ENCODE measurements at regions not wholly inside any gene's neighbourhood (a gene's known extent, or its start where the extent isn't known, plus 50 kb on each side); places are given as distances from the start of the nearest gene placed in this dataset.
"Not testable (repeated sequence)": the region's sequence is repeated elsewhere in the genome, so short reads cannot be mapped to it uniquely, and the experiment has no call there.

DNA sequence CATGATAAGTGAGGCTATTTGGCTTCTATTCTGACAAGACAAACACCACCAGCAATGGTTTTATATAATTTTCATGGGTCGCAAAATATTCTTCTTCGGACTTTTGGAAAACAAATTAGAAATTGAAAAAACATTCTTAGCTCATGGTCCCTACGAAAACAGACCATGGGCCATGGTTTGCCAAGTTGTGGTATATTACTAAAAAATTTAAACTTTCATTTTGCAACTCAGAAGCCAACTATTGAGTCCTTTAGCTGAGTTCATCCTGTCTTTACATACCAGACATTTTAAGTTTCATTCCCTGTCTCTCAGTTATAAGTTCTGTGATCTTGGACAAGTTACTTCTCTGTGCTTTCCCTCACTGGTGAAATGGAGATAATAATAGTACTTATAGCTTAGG, 198.1 kb downstream of the CSNK1G3 start:
- Histone ChIP-seq H3K4me3 (ENCODE audit: low read depth, low read length) (no peak overlapping the region), H3K4me1 (ENCODE audit: control insufficient read depth, insufficient read depth, low read length) (no peaks in the 10 kb centered on the region)

GRCh38 chr5:123709422-123709821, 197.4 kb downstream of the CSNK1G3 start:
- Histone ChIP-seq H3K36me3 (ENCODE audit: control insufficient read depth, insufficient read depth, low read length) (no peaks in the 10 kb centered on the region), H3K4me1 (ENCODE audit: control insufficient read depth, insufficient read depth, low read length) (no peaks in the 10 kb centered on the region), H3K27me3 (ENCODE audit: control insufficient read depth, insufficient read depth, low read length) (no peaks in the 10 kb centered on the region), H3K9ac (ENCODE audit: low read depth, low read length) (no peak overlapping the region), H3K9me3 (ENCODE audit: control insufficient read depth, insufficient read depth, low read length) (no peaks in the 10 kb centered on the region), H3K4me3 (ENCODE audit: low read depth, low read length) (no peak overlapping the region)

More for the DNA sequence above, 198.1 kb downstream of the CSNK1G3 start:
- Histone ChIP-seq H3K9ac (ENCODE audit: low read depth, low read length) (no peak overlapping the region), H3K27me3 (ENCODE audit: control insufficient read depth, insufficient read depth, low read length) (no peaks in the 10 kb centered on the region), H3K36me3 (ENCODE audit: control insufficient read depth, insufficient read depth, low read length) (no peaks in the 10 kb centered on the region), H3K9me3 (ENCODE audit: control insufficient read depth, insufficient read depth, low read length) (no peaks in the 10 kb centered on the region)

DNA sequence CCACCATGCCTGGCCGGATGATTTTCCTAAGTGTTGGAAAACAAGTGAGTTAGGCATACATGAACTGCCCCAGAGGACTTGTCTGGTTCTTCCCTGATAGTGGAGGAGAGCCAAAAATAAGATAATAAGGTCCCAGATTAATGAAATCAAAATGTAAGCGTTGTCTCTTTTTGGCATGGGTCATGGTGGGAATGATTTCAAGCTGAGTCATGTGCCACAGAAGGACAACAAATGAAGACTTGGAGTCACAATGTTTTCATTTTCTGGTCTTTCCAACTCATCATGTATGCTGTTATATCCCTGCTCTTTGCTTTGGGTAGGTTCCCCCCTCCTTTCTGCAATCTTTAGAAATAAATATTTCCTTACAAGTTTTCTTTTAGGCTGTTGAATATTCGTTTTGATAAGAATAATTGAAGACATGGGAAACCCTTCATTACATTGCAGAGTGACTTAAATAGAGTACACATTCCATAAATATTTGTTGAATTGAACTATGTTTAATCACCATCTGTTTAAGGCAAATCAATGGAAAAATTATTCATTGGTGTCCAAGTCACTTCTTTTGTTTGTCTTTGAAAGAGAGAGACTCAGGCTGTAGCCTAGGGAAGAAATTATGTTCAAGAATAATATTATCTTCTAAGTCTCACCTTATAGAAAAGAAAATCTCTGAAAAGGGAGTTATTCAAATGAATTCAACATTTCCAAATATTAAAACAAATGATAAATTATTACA, 196.3 kb downstream of the CSNK1G3 start:
- Histone ChIP-seq H3K4me3 (ENCODE audit: low read depth, low read length) (no peak overlapping the region), H3K4me1 (ENCODE audit: control insufficient read depth, insufficient read depth, low read length) (no peaks in the 10 kb centered on the region), H3K9ac (ENCODE audit: low read depth, low read length) (no peak overlapping the region), H3K27me3 (ENCODE audit: control insufficient read depth, insufficient read depth, low read length) (no peaks in the 10 kb centered on the region), H3K9me3 (ENCODE audit: control insufficient read depth, insufficient read depth, low read length) (no peaks in the 10 kb centered on the region), H3K36me3 (ENCODE audit: control insufficient read depth, insufficient read depth, low read length) (no peaks in the 10 kb centered on the region)

DNA sequence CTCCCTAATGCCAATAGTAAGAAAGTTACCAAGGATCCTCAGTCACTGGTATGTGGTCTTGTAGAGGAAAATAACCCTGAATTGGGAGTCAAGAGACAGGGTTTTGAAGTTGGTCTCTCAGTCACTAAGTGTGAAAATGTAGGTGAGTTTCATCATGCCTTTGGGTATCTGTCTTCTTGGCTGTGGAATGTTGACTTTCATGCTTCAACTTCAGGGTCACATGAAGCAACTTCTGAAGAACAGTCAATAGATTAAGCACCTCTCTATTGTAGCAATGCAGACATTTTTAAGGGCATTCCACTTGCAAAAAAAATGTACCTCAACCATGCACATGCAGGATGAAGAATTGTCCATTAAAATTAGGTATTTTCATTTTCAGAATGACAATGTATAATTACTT, 194.6 kb downstream of the CSNK1G3 start:
- Histone ChIP-seq H3K9ac (ENCODE audit: low read depth, low read length) (no peak overlapping the region), H3K4me3 (ENCODE audit: low read depth, low read length) (no peak overlapping the region), H3K4me1 (ENCODE audit: control insufficient read depth, insufficient read depth, low read length) (no peaks in the 10 kb centered on the region), H3K36me3 (ENCODE audit: control insufficient read depth, insufficient read depth, low read length) (no peaks in the 10 kb centered on the region), H3K9me3 (ENCODE audit: control insufficient read depth, insufficient read depth, low read length) (no peaks in the 10 kb centered on the region), H3K27me3 (ENCODE audit: control insufficient read depth, insufficient read depth, low read length) (no peaks in the 10 kb centered on the region)

DNA sequence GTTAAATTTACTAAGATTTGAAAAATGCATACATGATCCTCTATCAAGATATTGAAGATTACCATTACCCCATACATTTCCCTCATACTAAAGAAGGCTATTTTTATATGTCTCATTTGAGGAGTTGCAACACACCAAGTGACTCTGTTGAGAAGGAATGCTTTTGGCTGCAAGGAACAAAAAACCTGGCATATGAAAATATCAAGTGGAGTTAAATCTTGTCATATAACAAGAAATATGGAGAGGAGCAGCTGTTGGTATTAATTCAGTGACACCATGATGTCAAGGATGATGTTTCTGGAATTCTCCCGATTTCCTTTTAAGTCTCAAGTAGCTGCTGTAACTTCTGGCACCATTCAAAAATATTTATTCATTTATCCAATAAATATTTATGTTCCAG, 193.8 kb downstream of the CSNK1G3 start:
- no peak overlapping the region for H3K9ac ChIP-seq (ENCODE audit: low read depth, low read length)
- H3K27me3 ChIP-seq (ENCODE audit: control insufficient read depth, insufficient read depth, low read length): no peaks in the 10 kb centered on the region
- H3K9me3 ChIP-seq (ENCODE audit: control insufficient read depth, insufficient read depth, low read length): no peaks in the 10 kb centered on the region
- no peaks in the 10 kb centered on the region for H3K36me3 ChIP-seq (ENCODE audit: control insufficient read depth, insufficient read depth, low read length)
- H3K4me1 ChIP-seq (ENCODE audit: control insufficient read depth, insufficient read depth, low read length): no peaks in the 10 kb centered on the region
- no peak overlapping the region for H3K4me3 ChIP-seq (ENCODE audit: low read depth, low read length)

DNA sequence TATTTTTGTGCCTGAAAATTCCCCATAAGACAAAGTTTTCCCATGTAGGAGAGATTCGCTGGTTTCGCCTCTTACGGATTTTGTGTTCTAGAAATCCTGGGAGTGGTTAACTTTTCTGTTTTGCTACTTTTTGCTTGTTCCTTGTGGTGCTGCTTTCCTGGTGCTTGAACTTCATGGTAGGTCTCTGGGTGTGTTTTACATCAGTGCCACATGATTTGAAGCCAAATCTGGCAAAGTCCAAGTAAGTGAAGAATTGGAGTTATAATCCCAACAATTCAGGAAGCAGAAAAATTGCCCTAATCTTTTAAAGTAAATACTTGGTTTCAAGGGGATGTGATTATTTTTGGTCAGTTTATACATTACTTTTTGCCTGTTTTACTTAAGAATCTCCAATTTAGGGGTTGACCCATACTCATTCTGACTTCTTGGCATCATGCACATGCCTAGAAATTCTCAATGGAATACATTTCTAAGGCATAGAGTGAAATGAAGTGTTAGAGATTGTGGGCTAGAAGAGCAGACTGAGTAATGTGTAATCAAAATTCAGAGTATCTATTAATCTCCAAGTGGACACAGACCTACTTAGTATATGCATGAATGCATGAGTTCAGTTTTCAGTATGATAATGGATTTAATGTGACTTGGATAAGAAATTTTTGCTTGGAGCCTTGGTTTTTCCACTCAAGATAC, 189.7 kb downstream of the CSNK1G3 start:
- Histone ChIP-seq H3K36me3 (ENCODE audit: control insufficient read depth, insufficient read depth, low read length) (no peaks in the 10 kb centered on the region), H3K9ac (ENCODE audit: low read depth, low read length) (no peak overlapping the region), H3K4me1 (ENCODE audit: control insufficient read depth, insufficient read depth, low read length) (no peaks in the 10 kb centered on the region), H3K27me3 (ENCODE audit: control insufficient read depth, insufficient read depth, low read length) (no peaks in the 10 kb centered on the region), H3K9me3 (ENCODE audit: control insufficient read depth, insufficient read depth, low read length) (no peaks in the 10 kb centered on the region), H3K4me3 (ENCODE audit: low read depth, low read length) (no peak overlapping the region)

GRCh38 chr5:123700624-123701287, 188.8 kb downstream of the CSNK1G3 start:
- Histone ChIP-seq H3K36me3 (ENCODE audit: control insufficient read depth, insufficient read depth, low read length) (no peaks in the 10 kb centered on the region), H3K4me1 (ENCODE audit: control insufficient read depth, insufficient read depth, low read length) (no peaks in the 10 kb centered on the region), H3K4me3 (ENCODE audit: low read depth, low read length) (no peak overlapping the region), H3K9ac (ENCODE audit: low read depth, low read length) (no peak overlapping the region), H3K27me3 (ENCODE audit: control insufficient read depth, insufficient read depth, low read length) (no peaks in the 10 kb centered on the region), H3K9me3 (ENCODE audit: control insufficient read depth, insufficient read depth, low read length) (no peaks in the 10 kb centered on the region)

DNA sequence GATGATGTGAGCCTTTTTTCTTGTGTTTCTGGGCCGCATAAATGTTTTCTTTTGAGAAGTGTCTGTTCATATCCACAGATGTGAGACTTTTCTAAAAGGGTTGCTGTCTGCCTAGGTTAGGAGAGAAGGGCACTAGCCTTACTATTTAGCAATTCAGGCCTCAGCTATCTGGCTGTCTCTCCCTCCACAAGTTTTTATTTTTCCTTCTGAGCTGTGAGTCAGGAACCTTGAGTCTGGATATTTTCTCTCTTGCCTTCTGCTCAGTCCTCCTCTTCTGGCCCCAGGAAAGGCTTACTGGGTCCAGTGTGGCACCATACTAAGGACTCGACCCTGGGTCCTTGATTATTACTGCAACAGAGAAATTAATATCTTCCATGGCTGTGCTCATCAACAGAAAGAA, 187.6 kb downstream of the CSNK1G3 start:
- no peak overlapping the region for H3K9ac ChIP-seq (ENCODE audit: low read depth, low read length)
- H3K4me3 ChIP-seq (ENCODE audit: low read depth, low read length): no peak overlapping the region
- no peaks in the 10 kb centered on the region for H3K27me3 ChIP-seq (ENCODE audit: control insufficient read depth, insufficient read depth, low read length)
- no peaks in the 10 kb centered on the region for H3K4me1 ChIP-seq (ENCODE audit: control insufficient read depth, insufficient read depth, low read length)
- H3K9me3 ChIP-seq (ENCODE audit: control insufficient read depth, insufficient read depth, low read length): no peaks in the 10 kb centered on the region
- H3K36me3 ChIP-seq (ENCODE audit: control insufficient read depth, insufficient read depth, low read length): no peaks in the 10 kb centered on the region

DNA sequence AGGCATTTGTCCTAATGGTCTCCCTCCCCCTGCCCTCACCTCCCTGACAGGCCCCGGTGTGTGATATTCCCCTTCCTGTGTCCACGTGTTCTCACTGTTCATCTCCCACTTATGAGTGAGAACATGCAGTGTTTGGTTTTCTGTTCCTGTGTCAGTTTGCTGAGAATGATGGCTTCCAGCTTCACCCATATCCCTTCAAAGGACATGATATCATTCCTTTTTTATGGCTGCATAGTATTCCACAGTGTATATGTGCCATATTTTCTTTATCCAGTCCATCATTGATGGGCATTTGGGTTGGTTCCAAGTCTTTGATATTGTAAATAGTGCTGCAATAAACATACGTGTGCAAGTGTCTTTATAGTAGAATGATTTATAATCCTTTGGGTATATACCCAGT, 187.0 kb downstream of the CSNK1G3 start:
- H3K27me3 ChIP-seq (ENCODE audit: control insufficient read depth, insufficient read depth, low read length); H3K4me3 ChIP-seq (ENCODE audit: low read depth, low read length); H3K9ac ChIP-seq (ENCODE audit: low read depth, low read length); H3K9me3 ChIP-seq (ENCODE audit: control insufficient read depth, insufficient read depth, low read length); H3K36me3 ChIP-seq (ENCODE audit: control insufficient read depth, insufficient read depth, low read length); H3K4me1 ChIP-seq (ENCODE audit: control insufficient read depth, insufficient read depth, low read length): not testable (repeated sequence)

DNA sequence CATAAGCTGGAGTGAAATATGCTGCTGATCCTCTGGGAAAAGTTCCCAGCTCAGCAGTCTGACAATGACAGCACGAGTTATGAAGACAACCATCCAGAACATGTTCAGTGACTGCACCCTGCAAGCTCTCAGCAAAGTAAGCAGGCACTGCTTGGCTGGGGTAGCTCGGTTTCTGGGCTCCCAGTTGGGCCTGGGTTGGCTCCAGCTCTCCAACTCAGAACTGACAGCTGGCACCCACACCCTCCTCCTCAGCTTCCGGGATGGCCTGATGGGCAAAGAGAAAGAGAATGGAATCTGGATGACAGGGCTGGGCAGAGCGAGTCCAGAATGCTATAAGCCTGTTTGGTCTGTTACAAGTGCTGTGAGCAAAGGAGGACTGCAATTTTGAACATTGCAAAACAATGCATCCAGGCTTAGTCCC, 185.0 kb downstream of the CSNK1G3 start:
- Histone ChIP-seq H3K9ac (ENCODE audit: low read depth, low read length) (no peak overlapping the region), H3K4me1 (ENCODE audit: control insufficient read depth, insufficient read depth, low read length) (no peaks in the 10 kb centered on the region), H3K9me3 (ENCODE audit: control insufficient read depth, insufficient read depth, low read length) (no peaks in the 10 kb centered on the region), H3K4me3 (ENCODE audit: low read depth, low read length) (no peak overlapping the region), H3K36me3 (ENCODE audit: control insufficient read depth, insufficient read depth, low read length) (no peaks in the 10 kb centered on the region), H3K27me3 (ENCODE audit: control insufficient read depth, insufficient read depth, low read length) (no peaks in the 10 kb centered on the region)

- Histone ChIP-seq H3K4me3 (ENCODE audit: low read depth, low read length) (no peak overlapping the region), H3K36me3 (ENCODE audit: control insufficient read depth, insufficient read depth, low read length) (no peaks in the 10 kb centered on the region), H3K9ac (ENCODE audit: low read depth, low read length) (no peak overlapping the region), H3K27me3 (ENCODE audit: control insufficient read depth, insufficient read depth, low read length) (no peaks in the 10 kb centered on the region), H3K4me1 (ENCODE audit: control insufficient read depth, insufficient read depth, low read length) (no peaks in the 10 kb centered on the region), H3K9me3 (ENCODE audit: control insufficient read depth, insufficient read depth, low read length) (no peaks in the 10 kb centered on the region)
These were observed 178.8 kb downstream of the CSNK1G3 start for GRCh38 chr5:123690821-123691220.

DNA sequence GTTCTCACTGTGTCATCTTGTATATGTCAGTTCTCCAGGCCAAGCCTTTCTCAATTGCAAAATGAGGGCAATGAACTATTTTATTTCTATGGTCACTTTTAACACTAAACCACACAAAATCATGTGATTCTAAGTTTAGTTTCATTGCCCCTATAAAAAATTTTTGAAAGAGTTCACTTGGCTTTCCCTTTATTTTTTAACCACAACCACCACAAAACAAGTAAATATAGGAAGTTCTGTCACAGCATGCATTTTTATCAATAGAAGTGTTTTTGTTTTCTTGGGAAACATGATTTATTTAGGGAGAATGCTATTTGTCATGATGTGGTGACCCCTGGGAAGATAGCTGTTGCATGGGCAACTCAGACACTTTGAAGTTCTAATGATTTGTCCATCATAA, 169.1 kb downstream of the CSNK1G3 start:
- no peak overlapping the region for H3K9ac ChIP-seq (ENCODE audit: low read depth, low read length)
- no peaks in the 10 kb centered on the region for H3K36me3 ChIP-seq (ENCODE audit: control insufficient read depth, insufficient read depth, low read length)
- no peak overlapping the region for H3K4me3 ChIP-seq (ENCODE audit: low read depth, low read length)
- no peaks in the 10 kb centered on the region for H3K4me1 ChIP-seq (ENCODE audit: control insufficient read depth, insufficient read depth, low read length)
- no peaks in the 10 kb centered on the region for H3K9me3 ChIP-seq (ENCODE audit: control insufficient read depth, insufficient read depth, low read length)
- no peaks in the 10 kb centered on the region for H3K27me3 ChIP-seq (ENCODE audit: control insufficient read depth, insufficient read depth, low read length)

Data from iPS-15b (cell line).